ENCODE measurements at regions not wholly inside any gene's neighbourhood (a gene's known extent, or its start where the extent isn't known, plus 50 kb on each side); places are given as distances from the start of the nearest gene placed in this dataset.

- DNase-seq (ENCODE audit: low spot score) (no peak), ATAC-seq (no peak)
- Mint-ChIP-seq H3K9me3 (no peaks in the 10 kb centered on the region), H3K27me3 (peaks cover 5 to 18% of the 10 kb centered on the region in 2 donors), H3K4me1 (ENCODE audit: low read depth in 2 of 2) (no peaks in the 10 kb centered on the region), H3K36me3 (no peaks in the 10 kb centered on the region), H3K27ac (no peak overlapping the region), H3K4me3 (no peak overlapping the region)
Measured at GRCh38 chr2:215705281-215705680, 269.4 kb upstream of the FN1 start.

GRCh38 chr2:215702116-215702902, 266.4 kb upstream of the FN1 start:
- Mint-ChIP-seq H3K36me3 (no peaks in the 10 kb centered on the region), H3K27ac (no peak overlapping the region), H3K4me3 (no peak overlapping the region), H3K27me3 (peaks cover 11 to 19% of the 10 kb centered on the region in 2 donors), H3K9me3 (no peaks in the 10 kb centered on the region), H3K4me1 (ENCODE audit: low read depth in 2 of 2) (no peaks in the 10 kb centered on the region)
- no peak for ATAC-seq
- DNase-seq (ENCODE audit: low spot score), result no peak

GRCh38 chr2:215699700-215700538, 264.1 kb upstream of the FN1 start:
- Mint-ChIP-seq H3K4me3 (no peak overlapping the region), H3K27me3 (peaks cover 12 to 19% of the 10 kb centered on the region in 2 donors), H3K36me3 (no peaks in the 10 kb centered on the region), H3K4me1 (ENCODE audit: low read depth in 2 of 2) (no peaks in the 10 kb centered on the region), H3K9me3 (no peaks in the 10 kb centered on the region), H3K27ac (no peak overlapping the region)
- ATAC-seq (no peak), DNase-seq (ENCODE audit: low spot score) (no peak)

GRCh38 chr2:215699018-215699417, 263.1 kb upstream of the FN1 start:
- Mint-ChIP-seq H3K27me3 (peaks cover 14 to 25% of the 10 kb centered on the region in 2 donors), H3K4me3 (no peak overlapping the region), H3K9me3 (no peaks in the 10 kb centered on the region), H3K36me3 (no peaks in the 10 kb centered on the region), H3K27ac (no peak overlapping the region), H3K4me1 (ENCODE audit: low read depth in 2 of 2) (no peaks in the 10 kb centered on the region)
- DNase-seq (ENCODE audit: low spot score), result no peak
- no peak for ATAC-seq

GRCh38 chr2:215698566-215698965, 262.7 kb upstream of the FN1 start:
- no peaks in the 10 kb centered on the region for H3K9me3 Mint-ChIP-seq
- no peak for ATAC-seq
- DNase-seq (ENCODE audit: low spot score), result no peak
- H3K27ac Mint-ChIP-seq, result no peak overlapping the region
- no peak overlapping the region for H3K4me3 Mint-ChIP-seq
- no peaks in the 10 kb centered on the region for H3K36me3 Mint-ChIP-seq
- H3K4me1 Mint-ChIP-seq (ENCODE audit: low read depth in 2 of 2), result no peaks in the 10 kb centered on the region
- H3K27me3 Mint-ChIP-seq, result peaks cover 17 to 30% of the 10 kb centered on the region in 2 donors

- peaks cover 24 to 40% of the 10 kb centered on the region in 2 donors for H3K27me3 Mint-ChIP-seq
Measured at GRCh38 chr2:215697496-215697895, 261.6 kb upstream of the FN1 start.

GRCh38 chr2:215697003-215697402, 261.1 kb upstream of the FN1 start:
- no peaks in the 10 kb centered on the region for H3K4me1 Mint-ChIP-seq (ENCODE audit: low read depth in 2 of 2)
- H3K4me3 Mint-ChIP-seq, result no peak overlapping the region
- H3K9me3 Mint-ChIP-seq, result no peaks in the 10 kb centered on the region
- no peak for ATAC-seq
- no peaks in the 10 kb centered on the region for H3K36me3 Mint-ChIP-seq
- H3K27ac Mint-ChIP-seq, result no peak overlapping the region
- no peak for DNase-seq (ENCODE audit: low spot score)
- peaks cover 24 to 40% of the 10 kb centered on the region in 2 donors for H3K27me3 Mint-ChIP-seq

More at GRCh38 chr2:215697496-215697895, 261.6 kb upstream of the FN1 start:
- no peak for DNase-seq (ENCODE audit: low spot score)
- ATAC-seq, result no peak
- no peaks in the 10 kb centered on the region for H3K4me1 Mint-ChIP-seq (ENCODE audit: low read depth in 2 of 2)
- H3K9me3 Mint-ChIP-seq, result no peaks in the 10 kb centered on the region
- H3K36me3 Mint-ChIP-seq, result no peaks in the 10 kb centered on the region
- H3K27ac Mint-ChIP-seq, result no peak overlapping the region
- H3K4me3 Mint-ChIP-seq, result no peak overlapping the region

GRCh38 chr2:215695861-215696260, 260.0 kb upstream of the FN1 start:
- ATAC-seq, result no peak
- Mint-ChIP-seq H3K36me3 (no peaks in the 10 kb centered on the region), H3K9me3 (no peaks in the 10 kb centered on the region), H3K27me3 (peaks cover 24 to 40% of the 10 kb centered on the region in 2 donors), H3K4me1 (ENCODE audit: low read depth in 2 of 2) (no peaks in the 10 kb centered on the region), H3K27ac (no peak overlapping the region), H3K4me3 (no peak overlapping the region)
- no peak for DNase-seq (ENCODE audit: low spot score)

GRCh38 chr2:215693999-215694580, 258.2 kb upstream of the FN1 start:
- Mint-ChIP-seq H3K4me1 (ENCODE audit: low read depth in 2 of 2) (no peaks in the 10 kb centered on the region), H3K27me3 (peaks cover 19 to 29% of the 10 kb centered on the region in 2 donors), H3K36me3 (no peaks in the 10 kb centered on the region), H3K9me3 (no peaks in the 10 kb centered on the region), H3K27ac (no peak overlapping the region), H3K4me3 (no peak overlapping the region)
- ATAC-seq (no peak), DNase-seq (ENCODE audit: low spot score) (no peak)

- H3K27ac Mint-ChIP-seq, result no peak overlapping the region
- no peaks in the 10 kb centered on the region for H3K9me3 Mint-ChIP-seq
- no peaks in the 10 kb centered on the region for H3K4me1 Mint-ChIP-seq (ENCODE audit: low read depth in 2 of 2)
- DNase-seq (ENCODE audit: low spot score) (no peak), ATAC-seq (no peak)
- H3K36me3 Mint-ChIP-seq, result no peaks in the 10 kb centered on the region
- peaks cover 18 to 29% of the 10 kb centered on the region in 2 donors for H3K27me3 Mint-ChIP-seq
- H3K4me3 Mint-ChIP-seq, result no peak overlapping the region
Measured at GRCh38 chr2:215693193-215693998, 257.5 kb upstream of the FN1 start.

- Mint-ChIP-seq H3K27ac (no peak overlapping the region), H3K4me3 (no peak overlapping the region), H3K36me3 (no peaks in the 10 kb centered on the region), H3K4me1 (ENCODE audit: low read depth in 2 of 2) (no peaks in the 10 kb centered on the region), H3K27me3 (peaks cover 20 to 35% of the 10 kb centered on the region in 2 donors), H3K9me3 (no peaks in the 10 kb centered on the region)
- DNase-seq (ENCODE audit: low spot score) (no peak), ATAC-seq (no peak)
Measured at GRCh38 chr2:215692387-215693079, 256.7 kb upstream of the FN1 start.

- Mint-ChIP-seq H3K36me3 (no peaks in the 10 kb centered on the region), H3K4me3 (no peak overlapping the region), H3K4me1 (ENCODE audit: low read depth in 2 of 2) (no peaks in the 10 kb centered on the region), H3K27me3 (peaks cover 20 to 35% of the 10 kb centered on the region in 2 donors), H3K27ac (no peak overlapping the region), H3K9me3 (no peaks in the 10 kb centered on the region)
- DNase-seq (ENCODE audit: low spot score) (no peak), ATAC-seq (no peak)
Measured at GRCh38 chr2:215691346-215691745, 255.5 kb upstream of the FN1 start.
